SU-DHL-6 (cell line): ENCODE measurements at regions not wholly inside any gene's neighbourhood (a gene's known extent, or its start where the extent isn't known, plus 50 kb on each side); places are given as distances from the start of the nearest gene placed in this dataset.

ENCODE experiments used
- H2AFZ ChIP-seq: fragments of 200-600 bp; sonication (generic); 2 replicates; pipeline ENCODE4 v1.6.1; 2014; ENCODE audit warnings: low read depth, mild to moderate bottlenecking, moderate library complexity, mixed read lengths, antibody characterized with exemption, low read length; ENCODE audit not compliant: severe bottlenecking
- H3F3A ChIP-seq: fragments of 200-600 bp; shearing (Covaris generic); 2 replicates; pipeline ENCODE4 v1.6.0; 2016; ENCODE audit warnings: antibody characterized with exemption, mild to moderate bottlenecking; ENCODE audit not compliant: insufficient read depth
- H3K27ac ChIP-seq: fragments of 200-600 bp; sonication (generic); 2 replicates; pipeline ENCODE4 v1.5.1; 2016; ENCODE audit warnings: low read depth, mild to moderate bottlenecking, low read length, moderate library complexity, mixed read lengths
- H3K27me3 ChIP-seq: fragments of 200-600 bp; sonication (generic), shearing (Covaris generic); 2 replicates; pipeline ENCODE4 v1.6.0; 2014; ENCODE audit warnings: mild to moderate bottlenecking, low read length
- H3K36me3 ChIP-seq: fragments of 200-600 bp; sonication (generic); 2 replicates; pipeline ENCODE4 v1.6.1; 2014; ENCODE audit warnings: mild to moderate bottlenecking, low read length, mixed read lengths
- H3K4me2 ChIP-seq: fragments of 300-600, 200-600 bp; shearing (Covaris generic), sonication (generic); 2 replicates; pipeline ENCODE4 v1.6.0; 2014; ENCODE audit warnings: low read length, low read depth, mild to moderate bottlenecking; ENCODE audit not compliant: poor library complexity, severe bottlenecking
- H3K4me3 ChIP-seq: fragments of 200-600 bp; sonication (generic); 2 replicates; pipeline ENCODE4 v1.5.1; 2014; ENCODE audit warnings: antibody characterized with exemption, low read length, mild to moderate bottlenecking, mixed read lengths; ENCODE audit not compliant: insufficient read depth, poor library complexity, severe bottlenecking
- H3K79me2 ChIP-seq: fragments of 200-600 bp; sonication (generic); 2 replicates; pipeline ENCODE4 v1.6.1; 2014; ENCODE audit warnings: mild to moderate bottlenecking, low read length, moderate library complexity; ENCODE audit not compliant: insufficient read depth
- H3K9ac ChIP-seq: fragments of 200-600 bp; sonication (generic); 2 replicates; pipeline ENCODE4 v1.7.0; 2014; ENCODE audit warnings: mild to moderate bottlenecking, low read length
- H3K9me2 ChIP-seq: fragments of 200-600 bp; sonication (generic); replicated peaks from 2 replicates; pipeline ENCODE4 v1.6.1; 2014; ENCODE audit warnings: low read length; ENCODE audit not compliant: insufficient read depth
- H3K9me3 ChIP-seq: fragments of 200-600 bp; sonication (generic); 2 replicates; pipeline ENCODE4 v1.6.1; 2014; ENCODE audit warnings: low read length, mixed read lengths; ENCODE audit not compliant: insufficient read depth
- H4K20me1 ChIP-seq: fragments of 200-600 bp; sonication (generic); 2 replicates; pipeline ENCODE4 v1.6.1; 2014; ENCODE audit warnings: low read depth, mild to moderate bottlenecking, antibody characterized with exemption, low read length, moderate library complexity, mixed read lengths
- CTCF ChIP-seq: fragments of 200-600 bp; sonication (generic); IDR thresholded peaks from one replicate; pipeline ENCODE4 v1.5.1; 2017; ENCODE audit warnings: antibody characterized with exemption, mild to moderate bottlenecking, low read length, moderate library complexity; ENCODE audit not compliant: insufficient read depth, poor library complexity, severe bottlenecking
- EZH2phosphoT487 ChIP-seq: fragments of 200-600 bp; sonication (generic), shearing (Covaris generic); conservative IDR thresholded peaks from 2 replicates; pipeline ENCODE4 v1.6.1; 2018; ENCODE audit warnings: mild to moderate bottlenecking, antibody characterized with exemption, low read length, moderate library complexity, mixed read lengths

GRCh38 chr3:191518861-191519260 lies 57.9 kb downstream of the PYDC2 start:
- Histone ChIP-seq H2AFZ (no peak overlapping the region), H3K9me3 (no peaks in the 10 kb centered on the region), H4K20me1 (no peaks in the 10 kb centered on the region), H3K4me3 (no peak overlapping the region), H3K27me3 (no peaks in the 10 kb centered on the region), H3K36me3 (no peaks in the 10 kb centered on the region), H3K27ac (no peak overlapping the region), H3K4me2 (no peak overlapping the region), H3K79me2 (no peaks in the 10 kb centered on the region), H3K9ac (no peak overlapping the region), H3K9me2 (no peaks in the 10 kb centered on the region), H3F3A (no peaks in the 10 kb centered on the region)
- no peak for TF ChIP-seq EZH2phosphoT487
- no peak for TF ChIP-seq CTCF

GRCh38 chr3:191521055-191521454 lies 60.1 kb downstream of the PYDC2 start:
- no peak for TF ChIP-seq CTCF
- TF ChIP-seq EZH2phosphoT487 = no peak
- no peak overlapping the region for H3K4me2 ChIP-seq
- H3K36me3 ChIP-seq = no peaks in the 10 kb centered on the region

GRCh38 chr3:191523148-191523547 lies 62.2 kb downstream of the PYDC2 start:
- Histone ChIP-seq H3K9me3 (no peaks in the 10 kb centered on the region), H3K27ac (no peak overlapping the region), H2AFZ (no peak overlapping the region), H3K36me3 (no peaks in the 10 kb centered on the region), H3K9ac (no peak overlapping the region), H4K20me1 (no peaks in the 10 kb centered on the region), H3K27me3 (no peaks in the 10 kb centered on the region), H3K79me2 (no peaks in the 10 kb centered on the region), H3K4me3 (no peak overlapping the region), H3K4me2 (no peak overlapping the region), H3K9me2 (no peaks in the 10 kb centered on the region), H3F3A (no peaks in the 10 kb centered on the region)
- TF ChIP-seq CTCF (no peak), EZH2phosphoT487 (no peak)

More at GRCh38 chr3:191521055-191521454, 60.1 kb downstream of the PYDC2 start:
- H2AFZ ChIP-seq = no peak overlapping the region
- no peak overlapping the region for H3K4me3 ChIP-seq
- no peaks in the 10 kb centered on the region for H4K20me1 ChIP-seq
- H3K9me2 ChIP-seq = no peaks in the 10 kb centered on the region
- H3K9me3 ChIP-seq = no peaks in the 10 kb centered on the region
- H3K27me3 ChIP-seq = no peaks in the 10 kb centered on the region
- no peak overlapping the region for H3K27ac ChIP-seq
- H3K79me2 ChIP-seq = no peaks in the 10 kb centered on the region
- no peak overlapping the region for H3K9ac ChIP-seq
- no peaks in the 10 kb centered on the region for H3F3A ChIP-seq

- H3K4me3 ChIP-seq = no peak overlapping the region
- no peaks in the 10 kb centered on the region for H3F3A ChIP-seq
- no peaks in the 10 kb centered on the region for H4K20me1 ChIP-seq
- H2AFZ ChIP-seq = no peak overlapping the region
- no peaks in the 10 kb centered on the region for H3K9me2 ChIP-seq
- H3K9me3 ChIP-seq = no peaks in the 10 kb centered on the region
- no peak for TF ChIP-seq EZH2phosphoT487
- no peak for TF ChIP-seq CTCF
- H3K36me3 ChIP-seq = no peaks in the 10 kb centered on the region
- no peaks in the 10 kb centered on the region for H3K27me3 ChIP-seq
- no peak overlapping the region for H3K4me2 ChIP-seq
- H3K79me2 ChIP-seq = no peaks in the 10 kb centered on the region
- H3K9ac ChIP-seq = no peak overlapping the region
- no peak overlapping the region for H3K27ac ChIP-seq
Observed at GRCh38 chr3:191528589-191528988, 67.6 kb downstream of the PYDC2 start.
